ENCODE measurements at regions not wholly inside any gene's neighbourhood (a gene's known extent, or its start where the extent isn't known, plus 50 kb on each side); places are given as distances from the start of the nearest gene placed in this dataset.

DNA sequence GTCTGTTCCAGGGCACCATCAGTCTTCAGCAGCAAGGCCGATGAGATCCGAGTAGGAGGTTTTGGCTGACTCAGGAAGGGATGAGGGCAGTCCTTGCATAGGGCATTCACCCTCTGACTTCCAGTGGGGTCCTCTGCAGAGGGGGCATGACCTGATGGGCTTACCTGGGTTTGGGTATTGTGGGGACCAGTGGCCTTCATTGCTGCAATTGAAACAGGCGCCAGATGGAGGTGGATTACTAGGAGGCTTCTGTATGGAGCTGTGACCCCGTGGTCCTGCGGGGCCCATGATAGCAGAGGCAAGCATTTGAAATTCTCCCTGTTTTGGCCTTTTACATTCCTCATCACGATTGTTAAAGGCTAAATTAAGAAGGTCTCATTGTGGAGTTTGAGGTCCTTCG lies 2448.7 kb downstream of the TP53TG3F start:
- Histone ChIP-seq H3K9me3 (replicated peaks; ENCODE audit: control insufficient read depth, insufficient read depth, low read depth, low read length) (no peaks in the 10 kb centered on the region; the same call in 1 of the 2 replicates), H3K27ac (ENCODE audit: extremely low read depth, low read depth, low read length) (no peak overlapping the region), H3K9me1 (ENCODE audit: control insufficient read depth, insufficient read depth, low read length) (no peaks in the 10 kb centered on the region), H3K4me2 (ENCODE audit: insufficient read depth, low read length) (no peak overlapping the region), H3K36me3 (ENCODE audit: control insufficient read depth, insufficient read depth, low read length) (no peaks in the 10 kb centered on the region), H4K20me1 (replicated peaks; ENCODE audit: control insufficient read depth, insufficient read depth, low read length) (no peaks in the 10 kb centered on the region), H2AFZ (ENCODE audit: low read depth, low read length) (no peak overlapping the region), H3K9ac (ENCODE audit: insufficient read depth in 1 of 2, low read depth in 2 of 2, low read length in 2 of 2) (no peak overlapping the region), H3K4me3 (no peak overlapping the region), H3K4me1 (replicated peaks in 1 of 2; ENCODE audit: control insufficient read depth in 2 of 2, insufficient read depth in 2 of 2, low read length in 2 of 2) (no peaks in the 10 kb centered on the region), H3K79me2 (ENCODE audit: control insufficient read depth, insufficient read depth, low read length) (no peaks in the 10 kb centered on the region), H3K27me3 (ENCODE audit: control insufficient read depth in 2 of 2, insufficient read depth in 2 of 2, low read length in 2 of 2) (no peaks in the 10 kb centered on the region)
- BruUV-seq (replicated peaks): no TSS peak
- intact Hi-C loops (cut with micrococcal nuclease): no loop called here
- DNase-seq (ENCODE audit: extremely low read depth in 1 of 4, low spot score in 3 of 4): no peak
- ChIA-PET CTCF (ENCODE audit: low intra/inter-chr PET ratio) (no interaction called here), POLR2A (no interaction called here)
- no peak for ATAC-seq
- FAIRE-seq: no peak
- in situ Hi-C loops (cut with MboI): no loop called here
- 0% methylated on average over 7 of the region's 7 CpGs for WGBS (ENCODE audit: insufficient coverage, low coverage, missing lambda C conversion rate)
- TF ChIP-seq, protein P1, sequence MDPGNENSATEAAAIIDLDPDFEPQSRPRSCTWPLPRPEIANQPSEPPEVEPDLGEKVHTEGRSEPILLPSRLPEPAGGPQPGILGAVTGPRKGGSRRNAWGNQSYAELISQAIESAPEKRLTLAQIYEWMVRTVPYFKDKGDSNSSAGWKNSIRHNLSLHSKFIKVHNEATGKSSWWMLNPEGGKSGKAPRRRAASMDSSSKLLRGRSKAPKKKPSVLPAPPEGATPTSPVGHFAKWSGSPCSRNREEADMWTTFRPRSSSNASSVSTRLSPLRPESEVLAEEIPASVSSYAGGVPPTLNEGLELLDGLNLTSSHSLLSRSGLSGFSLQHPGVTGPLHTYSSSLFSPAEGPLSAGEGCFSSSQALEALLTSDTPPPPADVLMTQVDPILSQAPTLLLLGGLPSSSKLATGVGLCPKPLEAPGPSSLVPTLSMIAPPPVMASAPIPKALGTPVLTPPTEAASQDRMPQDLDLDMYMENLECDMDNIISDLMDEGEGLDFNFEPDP (CRISPR knock-in tag; IDR thresholded peaks at IDR 0.05): no peak
- TF ChIP-seq BCOR (IDR thresholded peaks at IDR 0.05): no peak
- TF ChIP-seq ZNF23 (CRISPR knock-in tag; IDR thresholded peaks at IDR 0.05): no peak
- no peak for TF ChIP-seq TAF7 (tag; IDR thresholded peaks at IDR 0.05)
- TF ChIP-seq HDAC1 (IDR thresholded peaks at IDR 0.05): no peak
- TF ChIP-seq ZNF57 (CRISPR knock-in tag; IDR thresholded peaks at IDR 0.05): no peak
- TF ChIP-seq, protein P2, sequence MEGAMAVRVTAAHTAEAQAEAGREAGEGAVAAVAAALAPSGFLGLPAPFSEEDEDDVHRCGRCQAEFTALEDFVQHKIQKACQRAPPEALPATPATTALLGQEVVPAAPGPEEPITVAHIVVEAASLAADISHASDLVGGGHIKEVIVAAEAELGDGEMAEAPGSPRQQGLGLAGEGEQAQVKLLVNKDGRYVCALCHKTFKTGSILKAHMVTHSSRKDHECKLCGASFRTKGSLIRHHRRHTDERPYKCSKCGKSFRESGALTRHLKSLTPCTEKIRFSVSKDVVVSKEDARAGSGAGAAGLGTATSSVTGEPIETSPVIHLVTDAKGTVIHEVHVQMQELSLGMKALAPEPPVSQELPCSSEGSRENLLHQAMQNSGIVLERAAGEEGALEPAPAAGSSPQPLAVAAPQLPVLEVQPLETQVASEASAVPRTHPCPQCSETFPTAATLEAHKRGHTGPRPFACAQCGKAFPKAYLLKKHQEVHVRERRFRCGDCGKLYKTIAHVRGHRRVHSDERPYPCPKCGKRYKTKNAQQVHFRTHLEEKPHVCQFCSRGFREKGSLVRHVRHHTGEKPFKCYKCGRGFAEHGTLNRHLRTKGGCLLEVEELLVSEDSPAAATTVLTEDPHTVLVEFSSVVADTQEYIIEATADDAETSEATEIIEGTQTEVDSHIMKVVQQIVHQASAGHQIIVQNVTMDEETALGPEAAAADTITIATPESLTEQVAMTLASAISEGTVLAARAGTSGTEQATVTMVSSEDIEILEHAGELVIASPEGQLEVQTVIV (CRISPR knock-in tag; IDR thresholded peaks at IDR 0.05; ENCODE audit: borderline replicate concordance): no peak
- no peak for TF ChIP-seq NR2F6 (CRISPR knock-in tag; IDR thresholded peaks at IDR 0.05)
- no peak for TF ChIP-seq CBX5 (IDR thresholded peaks at IDR 0.05; ENCODE audit: borderline replicate concordance, low read depth)
- no peak for TF ChIP-seq BRCA1 (IDR thresholded peaks at IDR 0.05)
- TF ChIP-seq BRCA1 (CRISPR knock-in tag; IDR thresholded peaks at IDR 0.05): no peak
- TF ChIP-seq ZNF384 (IDR thresholded peaks at IDR 0.05; ENCODE audit: low read depth, low read length): no peak
- TF ChIP-seq ZKSCAN3 (CRISPR knock-in tag; IDR thresholded peaks at IDR 0.05): no peak
- TF ChIP-seq, protein P3, sequence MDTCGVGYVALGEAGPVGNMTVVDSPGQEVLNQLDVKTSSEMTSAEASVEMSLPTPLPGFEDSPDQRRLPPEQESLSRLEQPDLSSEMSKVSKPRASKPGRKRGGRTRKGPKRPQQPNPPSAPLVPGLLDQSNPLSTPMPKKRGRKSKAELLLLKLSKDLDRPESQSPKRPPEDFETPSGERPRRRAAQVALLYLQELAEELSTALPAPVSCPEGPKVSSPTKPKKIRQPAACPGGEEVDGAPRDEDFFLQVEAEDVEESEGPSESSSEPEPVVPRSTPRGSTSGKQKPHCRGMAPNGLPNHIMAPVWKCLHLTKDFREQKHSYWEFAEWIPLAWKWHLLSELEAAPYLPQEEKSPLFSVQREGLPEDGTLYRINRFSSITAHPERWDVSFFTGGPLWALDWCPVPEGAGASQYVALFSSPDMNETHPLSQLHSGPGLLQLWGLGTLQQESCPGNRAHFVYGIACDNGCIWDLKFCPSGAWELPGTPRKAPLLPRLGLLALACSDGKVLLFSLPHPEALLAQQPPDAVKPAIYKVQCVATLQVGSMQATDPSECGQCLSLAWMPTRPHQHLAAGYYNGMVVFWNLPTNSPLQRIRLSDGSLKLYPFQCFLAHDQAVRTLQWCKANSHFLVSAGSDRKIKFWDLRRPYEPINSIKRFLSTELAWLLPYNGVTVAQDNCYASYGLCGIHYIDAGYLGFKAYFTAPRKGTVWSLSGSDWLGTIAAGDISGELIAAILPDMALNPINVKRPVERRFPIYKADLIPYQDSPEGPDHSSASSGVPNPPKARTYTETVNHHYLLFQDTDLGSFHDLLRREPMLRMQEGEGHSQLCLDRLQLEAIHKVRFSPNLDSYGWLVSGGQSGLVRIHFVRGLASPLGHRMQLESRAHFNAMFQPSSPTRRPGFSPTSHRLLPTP (IDR thresholded peaks at IDR 0.05; ENCODE audit: borderline replicate concordance, extremely low read depth, insufficient read length): no peak
- TF ChIP-seq ARNT (IDR thresholded peaks at IDR 0.05): no peak
- TF ChIP-seq, protein P4, sequence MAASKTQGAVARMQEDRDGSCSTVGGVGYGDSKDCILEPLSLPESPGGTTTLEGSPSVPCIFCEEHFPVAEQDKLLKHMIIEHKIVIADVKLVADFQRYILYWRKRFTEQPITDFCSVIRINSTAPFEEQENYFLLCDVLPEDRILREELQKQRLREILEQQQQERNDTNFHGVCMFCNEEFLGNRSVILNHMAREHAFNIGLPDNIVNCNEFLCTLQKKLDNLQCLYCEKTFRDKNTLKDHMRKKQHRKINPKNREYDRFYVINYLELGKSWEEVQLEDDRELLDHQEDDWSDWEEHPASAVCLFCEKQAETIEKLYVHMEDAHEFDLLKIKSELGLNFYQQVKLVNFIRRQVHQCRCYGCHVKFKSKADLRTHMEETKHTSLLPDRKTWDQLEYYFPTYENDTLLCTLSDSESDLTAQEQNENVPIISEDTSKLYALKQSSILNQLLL (CRISPR knock-in tag; IDR thresholded peaks at IDR 0.05; ENCODE audit: borderline replicate concordance): no peak
- no peak for TF ChIP-seq POLR2B (IDR thresholded peaks at IDR 0.05; ENCODE audit: low read depth, partially characterized antibody)
- no peak for TF ChIP-seq NCOA1 (IDR thresholded peaks at IDR 0.05; ENCODE audit: low read depth)

Data from K562 (cell line).